HL-60 (cell line): ENCODE measurements at regions not wholly inside any gene's neighbourhood (a gene's known extent, or its start where the extent isn't known, plus 50 kb on each side); places are given as distances from the start of the nearest gene placed in this dataset.

Source experiments
- GABPA ChIP-seq: IDR thresholded peaks from 2 replicates; pipeline ENCODE4 v1.6.1; 2012; ENCODE audit warnings: low read depth
- POLR2AphosphoS5 ChIP-seq: IDR thresholded peaks from 2 replicates; pipeline ENCODE4 v1.6.1; 2012; ENCODE audit warnings: low read depth
- SPI1 ChIP-seq: IDR thresholded peaks from 2 replicates; pipeline ENCODE4 v1.6.1; 2012; ENCODE audit warnings: low read depth, mild to moderate bottlenecking, borderline replicate concordance
- TF ChIP-seq, protein P1 (sequence below): IDR thresholded peaks from one replicate; pipeline ENCODE4 v1.5.1; 2011; ENCODE audit warnings: low read length, control low read depth, inconsistent platforms; ENCODE audit not compliant: insufficient read depth
- TF ChIP-seq, protein P2 (sequence below): IDR thresholded peaks from 2 replicates; pipeline ENCODE4 v1.6.1; 2012; ENCODE audit warnings: low read depth; ENCODE audit not compliant: insufficient replicate concordance

- TF ChIP-seq, protein P1, sequence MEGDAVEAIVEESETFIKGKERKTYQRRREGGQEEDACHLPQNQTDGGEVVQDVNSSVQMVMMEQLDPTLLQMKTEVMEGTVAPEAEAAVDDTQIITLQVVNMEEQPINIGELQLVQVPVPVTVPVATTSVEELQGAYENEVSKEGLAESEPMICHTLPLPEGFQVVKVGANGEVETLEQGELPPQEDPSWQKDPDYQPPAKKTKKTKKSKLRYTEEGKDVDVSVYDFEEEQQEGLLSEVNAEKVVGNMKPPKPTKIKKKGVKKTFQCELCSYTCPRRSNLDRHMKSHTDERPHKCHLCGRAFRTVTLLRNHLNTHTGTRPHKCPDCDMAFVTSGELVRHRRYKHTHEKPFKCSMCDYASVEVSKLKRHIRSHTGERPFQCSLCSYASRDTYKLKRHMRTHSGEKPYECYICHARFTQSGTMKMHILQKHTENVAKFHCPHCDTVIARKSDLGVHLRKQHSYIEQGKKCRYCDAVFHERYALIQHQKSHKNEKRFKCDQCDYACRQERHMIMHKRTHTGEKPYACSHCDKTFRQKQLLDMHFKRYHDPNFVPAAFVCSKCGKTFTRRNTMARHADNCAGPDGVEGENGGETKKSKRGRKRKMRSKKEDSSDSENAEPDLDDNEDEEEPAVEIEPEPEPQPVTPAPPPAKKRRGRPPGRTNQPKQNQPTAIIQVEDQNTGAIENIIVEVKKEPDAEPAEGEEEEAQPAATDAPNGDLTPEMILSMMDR: no peak
- TF ChIP-seq POLR2AphosphoS5 (no peak; the same call in 1 of the 2 replicates), GABPA (no peak), SPI1 (peak; percentile 50; the same call in 1 of the 2 replicates)
- TF ChIP-seq, protein P2, sequence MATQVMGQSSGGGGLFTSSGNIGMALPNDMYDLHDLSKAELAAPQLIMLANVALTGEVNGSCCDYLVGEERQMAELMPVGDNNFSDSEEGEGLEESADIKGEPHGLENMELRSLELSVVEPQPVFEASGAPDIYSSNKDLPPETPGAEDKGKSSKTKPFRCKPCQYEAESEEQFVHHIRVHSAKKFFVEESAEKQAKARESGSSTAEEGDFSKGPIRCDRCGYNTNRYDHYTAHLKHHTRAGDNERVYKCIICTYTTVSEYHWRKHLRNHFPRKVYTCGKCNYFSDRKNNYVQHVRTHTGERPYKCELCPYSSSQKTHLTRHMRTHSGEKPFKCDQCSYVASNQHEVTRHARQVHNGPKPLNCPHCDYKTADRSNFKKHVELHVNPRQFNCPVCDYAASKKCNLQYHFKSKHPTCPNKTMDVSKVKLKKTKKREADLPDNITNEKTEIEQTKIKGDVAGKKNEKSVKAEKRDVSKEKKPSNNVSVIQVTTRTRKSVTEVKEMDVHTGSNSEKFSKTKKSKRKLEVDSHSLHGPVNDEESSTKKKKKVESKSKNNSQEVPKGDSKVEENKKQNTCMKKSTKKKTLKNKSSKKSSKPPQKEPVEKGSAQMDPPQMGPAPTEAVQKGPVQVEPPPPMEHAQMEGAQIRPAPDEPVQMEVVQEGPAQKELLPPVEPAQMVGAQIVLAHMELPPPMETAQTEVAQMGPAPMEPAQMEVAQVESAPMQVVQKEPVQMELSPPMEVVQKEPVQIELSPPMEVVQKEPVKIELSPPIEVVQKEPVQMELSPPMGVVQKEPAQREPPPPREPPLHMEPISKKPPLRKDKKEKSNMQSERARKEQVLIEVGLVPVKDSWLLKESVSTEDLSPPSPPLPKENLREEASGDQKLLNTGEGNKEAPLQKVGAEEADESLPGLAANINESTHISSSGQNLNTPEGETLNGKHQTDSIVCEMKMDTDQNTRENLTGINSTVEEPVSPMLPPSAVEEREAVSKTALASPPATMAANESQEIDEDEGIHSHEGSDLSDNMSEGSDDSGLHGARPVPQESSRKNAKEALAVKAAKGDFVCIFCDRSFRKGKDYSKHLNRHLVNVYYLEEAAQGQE: no peak
Observed at GRCh38 chr9:110021891-110022290, 186.1 kb downstream of the C9orf152 start.
